ENCODE measurements at regions not wholly inside any gene's neighbourhood (a gene's known extent, or its start where the extent isn't known, plus 50 kb on each side); places are given as distances from the start of the nearest gene placed in this dataset.

GRCh38 chr4:147078875-147079658, 133.4 kb upstream of the TTC29 start:
- no peaks in the 10 kb centered on the region for H3K36me3 ChIP-seq
- TF ChIP-seq POLR2A (IDR thresholded peaks at IDR 0.05), result no peak
- no peak for TF ChIP-seq CTCF (IDR thresholded peaks at IDR 0.05)

GRCh38 chr4:147084861-147085260, 139.2 kb upstream of the TTC29 start:
- Histone ChIP-seq H3K9me3 (no peaks in the 10 kb centered on the region), H3K27ac (no peak overlapping the region), H3K4me3 (no peak overlapping the region), H3K4me1 (no peaks in the 10 kb centered on the region), H3K36me3 (no peaks in the 10 kb centered on the region), H3K27me3 (no peaks in the 10 kb centered on the region)
- no peak for DNase-seq
- no peak for TF ChIP-seq CTCF (IDR thresholded peaks at IDR 0.05)
- TF ChIP-seq POLR2A (IDR thresholded peaks at IDR 0.05), result no peak

More at GRCh38 chr4:147078875-147079658, 133.4 kb upstream of the TTC29 start:
- H3K4me1 ChIP-seq, result no peaks in the 10 kb centered on the region
- H3K4me3 ChIP-seq, result no peak overlapping the region
- H3K27me3 ChIP-seq, result no peaks in the 10 kb centered on the region
- DNase-seq, result no peak
- H3K27ac ChIP-seq, result no peak overlapping the region
- H3K9me3 ChIP-seq, result no peaks in the 10 kb centered on the region

DNA sequence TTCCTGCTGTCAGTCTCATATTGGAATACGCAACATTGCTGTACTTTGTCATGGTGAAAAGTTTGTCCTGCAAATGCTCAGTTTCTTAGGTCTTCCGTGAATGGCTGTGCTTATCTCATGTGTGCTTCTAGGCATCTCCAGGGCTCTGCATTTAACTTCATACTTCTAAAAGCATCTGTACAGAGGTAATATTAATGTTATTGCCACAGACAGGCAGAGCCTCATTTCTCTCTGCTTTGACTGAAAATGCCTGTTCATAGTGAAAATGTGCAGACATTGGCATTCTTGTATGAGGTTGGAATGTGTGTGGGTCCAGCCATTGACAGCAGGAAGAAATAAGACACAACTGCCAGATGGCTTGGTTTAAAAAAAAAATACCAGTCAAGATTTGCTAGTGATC, 140.1 kb upstream of the TTC29 start:
- no peaks in the 10 kb centered on the region for H3K4me1 ChIP-seq
- TF ChIP-seq POLR2A (IDR thresholded peaks at IDR 0.05) (no peak), CTCF (IDR thresholded peaks at IDR 0.05) (no peak)
- no peak for DNase-seq
- H3K27ac ChIP-seq, result no peak overlapping the region
- no peak overlapping the region for H3K4me3 ChIP-seq
- no peaks in the 10 kb centered on the region for H3K27me3 ChIP-seq
- no peaks in the 10 kb centered on the region for H3K36me3 ChIP-seq
- no peaks in the 10 kb centered on the region for H3K9me3 ChIP-seq

- no peak for DNase-seq
- TF ChIP-seq CTCF (IDR thresholded peaks at IDR 0.05), result no peak
- TF ChIP-seq POLR2A (IDR thresholded peaks at IDR 0.05), result no peak
- Histone ChIP-seq H3K27me3 (no peaks in the 10 kb centered on the region), H3K4me3 (no peak overlapping the region), H3K36me3 (no peaks in the 10 kb centered on the region), H3K4me1 (no peaks in the 10 kb centered on the region), H3K27ac (no peak overlapping the region), H3K9me3 (no peaks in the 10 kb centered on the region)
These were observed 142.5 kb upstream of the TTC29 start for GRCh38 chr4:147088146-147088545.

DNA sequence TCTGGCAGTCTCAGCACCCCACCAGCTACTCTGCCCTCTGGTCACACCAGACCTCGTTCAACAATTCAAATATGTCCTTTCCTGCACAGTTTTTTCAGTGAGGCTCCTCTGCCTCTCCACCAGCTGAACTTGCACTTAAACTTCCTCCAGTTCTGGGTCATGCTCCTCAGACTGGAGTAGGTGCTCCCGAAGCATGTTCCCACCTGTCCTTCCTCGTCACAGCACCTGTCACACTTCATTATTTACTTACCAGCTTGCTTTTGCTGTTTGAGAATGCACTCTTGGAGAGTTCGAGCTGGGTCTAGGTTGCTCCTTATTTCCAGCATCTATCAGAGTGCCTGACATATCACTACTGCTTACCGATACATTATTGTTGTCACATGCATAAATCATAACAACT, 144.8 kb upstream of the TTC29 start:
- no peaks in the 10 kb centered on the region for H3K9me3 ChIP-seq
- TF ChIP-seq CTCF (IDR thresholded peaks at IDR 0.05) (no peak), POLR2A (IDR thresholded peaks at IDR 0.05) (no peak)
- no peaks in the 10 kb centered on the region for H3K4me1 ChIP-seq
- no peak overlapping the region for H3K4me3 ChIP-seq
- no peak for DNase-seq
- no peaks in the 10 kb centered on the region for H3K36me3 ChIP-seq
- H3K27me3 ChIP-seq, result no peaks in the 10 kb centered on the region
- H3K27ac ChIP-seq, result no peak overlapping the region

All from Peyer's patch (tissue), 4 donors.